HEK293 (cell line): ENCODE measurements at regions not wholly inside any gene's neighbourhood (a gene's known extent, or its start where the extent isn't known, plus 50 kb on each side); places are given as distances from the start of the nearest gene placed in this dataset.

Experiments used
- CTCF ChIA-PET: fragments of 350-600 bp; formaldehyde crosslinking; extraction: SDS; loops from one replicate; lab custom pipeline; 2021; ENCODE audit warnings: antibody characterized with exemption; lab: Yijun Ruan, JAX
- POLR2A ChIA-PET: fragments of 300-600 bp; formaldehyde crosslinking; extraction: SDS; loops from one replicate; lab custom pipeline; 2020; ENCODE audit warnings: antibody characterized with exemption, inconsistent platforms; lab: Yijun Ruan, JAX
- H3K27ac ChIP-seq: fragments of 200-500 bp; sonication (Bioruptor generic); 2 replicates; pipeline ENCODE4 v1.5.1; 2014; ENCODE audit warnings: low read depth, low read length, control low read depth, inconsistent platforms; ENCODE audit errors: extremely low read depth
- H3K36me3 ChIP-seq, 2 experiments: fragments of 200-500 bp in 1 of 2; sonication (Bioruptor generic) in 1 of 2; 1 replicate in 1 of 2; 2 replicates in 1 of 2; pipeline ENCODE4 v1.5.1; 2014 to 2017; ENCODE audit warnings: inconsistent platforms in 2 of 2, low read length in 2 of 2; ENCODE audit not compliant: control insufficient read depth in 2 of 2, insufficient read depth in 1 of 2
- H3K4me1 ChIP-seq: fragments of 200-500 bp; sonication (Bioruptor generic); 2 replicates; pipeline ENCODE4 v1.5.1; 2014; ENCODE audit warnings: mild to moderate bottlenecking, low read length, inconsistent platforms; ENCODE audit not compliant: control insufficient read depth, insufficient read depth
- H3K4me3 ChIP-seq: 2 replicates; pipeline ENCODE4 v1.5.1; 2011; ENCODE audit warnings: low read depth, mild to moderate bottlenecking, control low read depth, low read length, moderate library complexity
- H3K9me3 ChIP-seq: fragments of 200-500 bp; sonication (Bioruptor generic); 2 replicates; pipeline ENCODE4 v1.5.1; 2014; ENCODE audit warnings: low read depth, low read length, inconsistent platforms; ENCODE audit not compliant: control insufficient read depth, insufficient read depth
- MYNN ChIP-seq: fragments of 450-650 bp; formaldehyde crosslinking; IDR thresholded peaks from 2 replicates; pipeline ENCODE4 v1.5.1; 2016; ENCODE audit warnings: missing biosample characterization, missing genetic modification characterization, borderline replicate concordance
- PATZ1 ChIP-seq: fragments of 450-650 bp; formaldehyde crosslinking; IDR thresholded peaks from 2 replicates; pipeline ENCODE4 v1.5.1; 2016; ENCODE audit warnings: missing biosample characterization, missing genetic modification characterization
- PRDM6 ChIP-seq: fragments of 450-650 bp; formaldehyde crosslinking; IDR thresholded peaks from 2 replicates; pipeline ENCODE4 v1.5.1; 2017; ENCODE audit warnings: missing biosample characterization, missing genetic modification characterization
- RBAK ChIP-seq: fragments of 450-650 bp; formaldehyde crosslinking; IDR thresholded peaks from 2 replicates; pipeline ENCODE4 v1.5.1; 2016; ENCODE audit warnings: missing biosample characterization, missing genetic modification characterization
- TCF7L2 ChIP-seq: IDR thresholded peaks from 2 replicates; pipeline ENCODE4 v1.6.1; 2011; ENCODE audit warnings: low read depth, mild to moderate bottlenecking, inconsistent platforms, low read length, moderate library complexity, borderline replicate concordance
- ZBTB6 ChIP-seq: fragments of 450-650 bp; formaldehyde crosslinking; IDR thresholded peaks from 2 replicates; pipeline ENCODE4 v1.5.1; 2017; ENCODE audit warnings: missing biosample characterization, missing genetic modification characterization
- ZEB2 ChIP-seq: fragments of 450-650 bp; formaldehyde crosslinking; IDR thresholded peaks from 2 replicates; pipeline ENCODE4 v1.5.1; 2016; ENCODE audit warnings: missing biosample characterization, missing genetic modification characterization
- ZIC2 ChIP-seq: fragments of 450-650 bp; formaldehyde crosslinking; IDR thresholded peaks from 2 replicates; pipeline ENCODE4 v1.5.1; 2016; ENCODE audit warnings: missing biosample characterization, missing genetic modification characterization
- ZNF155 ChIP-seq: fragments of 450-650 bp; formaldehyde crosslinking; IDR thresholded peaks from 2 replicates; pipeline ENCODE4 v1.5.1; 2016; ENCODE audit warnings: missing biosample characterization, missing genetic modification characterization
- ZNF175 ChIP-seq: fragments of 450-650 bp; formaldehyde crosslinking; IDR thresholded peaks from 2 replicates; pipeline ENCODE4 v1.5.1; 2016; ENCODE audit warnings: missing biosample characterization, missing genetic modification characterization
- ZNF202 ChIP-seq: fragments of 450-650 bp; formaldehyde crosslinking; IDR thresholded peaks from 2 replicates; pipeline ENCODE4 v1.5.1; 2016; ENCODE audit warnings: missing biosample characterization, missing genetic modification characterization, borderline replicate concordance
- ZNF214 ChIP-seq: fragments of 450-650 bp; formaldehyde crosslinking; IDR thresholded peaks from 2 replicates; pipeline ENCODE4 v1.5.1; 2017; ENCODE audit warnings: missing biosample characterization, mild to moderate bottlenecking, missing genetic modification characterization, borderline replicate concordance
- ZNF221 ChIP-seq: fragments of 450-650 bp; formaldehyde crosslinking; IDR thresholded peaks from 2 replicates; pipeline ENCODE4 v1.5.1; 2017; ENCODE audit warnings: missing biosample characterization, missing genetic modification characterization, borderline replicate concordance
- ZNF292 ChIP-seq: fragments of 450-650 bp; formaldehyde crosslinking; IDR thresholded peaks from 2 replicates; pipeline ENCODE4 v1.5.1; 2016; ENCODE audit warnings: low read depth, missing biosample characterization, missing genetic modification characterization, borderline replicate concordance
- ZNF302 ChIP-seq: fragments of 450-650 bp; formaldehyde crosslinking; IDR thresholded peaks from 2 replicates; pipeline ENCODE4 v1.5.1; 2016; ENCODE audit warnings: missing biosample characterization, missing genetic modification characterization, low read depth
- ZNF350 ChIP-seq: fragments of 450-650 bp; formaldehyde crosslinking; IDR thresholded peaks from 2 replicates; pipeline ENCODE4 v1.5.0; 2017; ENCODE audit warnings: missing biosample characterization, mild to moderate bottlenecking, missing genetic modification characterization
- ZNF37A ChIP-seq: fragments of 450-650 bp; IDR thresholded peaks from 2 replicates; pipeline ENCODE4 v1.5.1; 2018; ENCODE audit warnings: missing biosample characterization, missing genetic modification characterization
- ZNF549 ChIP-seq: fragments of 450-650 bp; IDR thresholded peaks from 2 replicates; pipeline ENCODE4 v1.5.1; 2018; ENCODE audit warnings: missing biosample characterization, missing genetic modification characterization, mild to moderate bottlenecking, inconsistent platforms, moderate library complexity
- ZNF692 ChIP-seq: fragments of 450-650 bp; formaldehyde crosslinking; IDR thresholded peaks from 2 replicates; pipeline ENCODE4 v1.5.1; 2016; ENCODE audit warnings: missing biosample characterization, missing genetic modification characterization
- ZNF747 ChIP-seq: fragments of 450-650 bp; formaldehyde crosslinking; IDR thresholded peaks from 2 replicates; pipeline ENCODE4 v1.5.1; 2016; ENCODE audit warnings: missing biosample characterization, missing genetic modification characterization
- ZNF777 ChIP-seq: fragments of 450-650 bp; formaldehyde crosslinking; IDR thresholded peaks from 2 replicates; pipeline ENCODE4 v1.5.1; 2017; ENCODE audit warnings: missing biosample characterization, missing genetic modification characterization, borderline replicate concordance
- ZNF785 ChIP-seq: fragments of 450-650 bp; formaldehyde crosslinking; IDR thresholded peaks from 2 replicates; pipeline ENCODE4 v1.5.1; 2016; ENCODE audit warnings: missing biosample characterization, missing genetic modification characterization
- ZNF843 ChIP-seq: fragments of 450-650 bp; formaldehyde crosslinking; IDR thresholded peaks from 2 replicates; pipeline ENCODE4 v1.5.1; 2016; ENCODE audit warnings: missing biosample characterization, missing genetic modification characterization
- TF ChIP-seq, protein P1 (sequence below): fragments of 450-650 bp; IDR thresholded peaks from 2 replicates; pipeline ENCODE4 v1.5.1; 2018; ENCODE audit warnings: missing biosample characterization, mild to moderate bottlenecking, missing genetic modification characterization
- TF ChIP-seq, protein P2 (sequence below): fragments of 450-650 bp; formaldehyde crosslinking; IDR thresholded peaks from 2 replicates; pipeline ENCODE4 v1.5.1; 2016; ENCODE audit warnings: missing biosample characterization, missing genetic modification characterization

GRCh38 chr21:18951271-18952038, 547.9 kb upstream of the TMPRSS15 start:
- Histone ChIP-seq H3K9me3 (no peaks in the 10 kb centered on the region), H3K36me3 (no peaks in the 10 kb centered on the region), H3K4me1 (no peaks in the 10 kb centered on the region)
- no peak for TF ChIP-seq TCF7L2
- TF ChIP-seq, protein P1, sequence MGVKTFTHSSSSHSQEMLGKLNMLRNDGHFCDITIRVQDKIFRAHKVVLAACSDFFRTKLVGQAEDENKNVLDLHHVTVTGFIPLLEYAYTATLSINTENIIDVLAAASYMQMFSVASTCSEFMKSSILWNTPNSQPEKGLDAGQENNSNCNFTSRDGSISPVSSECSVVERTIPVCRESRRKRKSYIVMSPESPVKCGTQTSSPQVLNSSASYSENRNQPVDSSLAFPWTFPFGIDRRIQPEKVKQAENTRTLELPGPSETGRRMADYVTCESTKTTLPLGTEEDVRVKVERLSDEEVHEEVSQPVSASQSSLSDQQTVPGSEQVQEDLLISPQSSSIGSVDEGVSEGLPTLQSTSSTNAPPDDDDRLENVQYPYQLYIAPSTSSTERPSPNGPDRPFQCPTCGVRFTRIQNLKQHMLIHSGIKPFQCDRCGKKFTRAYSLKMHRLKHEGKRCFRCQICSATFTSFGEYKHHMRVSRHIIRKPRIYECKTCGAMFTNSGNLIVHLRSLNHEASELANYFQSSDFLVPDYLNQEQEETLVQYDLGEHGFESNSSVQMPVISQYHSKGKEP (tag by site-specific recombination) = no peak
- no peak for TF ChIP-seq ZNF175 (tag by site-specific recombination)
- TF ChIP-seq ZNF785 (tag by site-specific recombination) = no peak
- TF ChIP-seq ZNF155 (tag by site-specific recombination) = no peak
- no peak for TF ChIP-seq ZNF549 (tag by site-specific recombination)
- no peak for TF ChIP-seq MYNN (tag by site-specific recombination)
- TF ChIP-seq ZNF777 = no peak
- TF ChIP-seq ZEB2 = no peak
- no peak for TF ChIP-seq ZIC2 (tag by site-specific recombination)
- no peak for TF ChIP-seq ZBTB6 (tag by site-specific recombination)
- TF ChIP-seq ZNF214 = no peak
- TF ChIP-seq ZNF302 = no peak
- TF ChIP-seq, all 188 proteins: peak for 0
- CTCF ChIA-PET = interaction anchor here (0.6 to 1.8 kb wide), 20 partner anchors 8 to 1310 kb away, joined by 3 to 8 read pairs (median 3); no protein-coding TSS in a partner anchor
- no peak overlapping the region for H3K4me3 ChIP-seq
- POLR2A ChIA-PET = no interaction called here
- H3K27ac ChIP-seq = no peak overlapping the region

GRCh38 chr21:18954441-18954844, 550.9 kb upstream of the TMPRSS15 start:
- H3K4me1 ChIP-seq = no peaks in the 10 kb centered on the region
- H3K36me3 ChIP-seq = no peaks in the 10 kb centered on the region
- POLR2A ChIA-PET = no interaction called here
- H3K4me3 ChIP-seq = no peak overlapping the region
- H3K27ac ChIP-seq = no peak overlapping the region
- H3K9me3 ChIP-seq = no peaks in the 10 kb centered on the region
- CTCF ChIA-PET = interaction anchor here (0.7 to 1.8 kb wide), 2 partner anchors 20 to 80 kb away, joined by 3 read pairs; no protein-coding TSS in a partner anchor
- TF ChIP-seq ZNF292 (no peak), ZNF843 (no peak), PRDM6 (no peak), ZNF37A (tag by site-specific recombination) (no peak), ZNF747 (no peak), RBAK (no peak), ZNF350 (tag by site-specific recombination) (no peak), ZNF202 (no peak), ZNF221 (tag by site-specific recombination) (no peak), PATZ1 (tag by site-specific recombination) (no peak), ZNF692 (no peak)
- TF ChIP-seq, protein P2, sequence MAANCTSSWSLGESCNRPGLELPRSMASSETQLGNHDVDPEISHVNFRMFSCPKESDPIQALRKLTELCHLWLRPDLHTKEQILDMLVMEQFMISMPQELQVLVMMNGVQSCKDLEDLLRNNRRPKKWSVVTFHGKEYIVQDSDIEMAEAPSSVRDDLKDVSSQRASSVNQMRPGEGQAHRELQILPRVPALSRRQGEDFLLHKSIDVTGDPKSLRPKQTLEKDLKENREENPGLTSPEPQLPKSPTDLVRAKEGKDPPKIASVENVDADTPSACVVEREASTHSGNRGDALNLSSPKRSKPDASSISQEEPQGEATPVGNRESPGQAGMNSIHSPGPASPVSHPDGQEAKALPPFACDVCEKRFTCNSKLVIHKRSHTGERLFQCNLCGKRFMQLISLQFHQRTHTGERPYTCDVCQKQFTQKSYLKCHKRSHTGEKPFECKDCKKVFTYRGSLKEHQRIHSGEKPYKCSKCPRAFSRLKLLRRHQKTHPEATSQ = no peak
